GM21515 (cell line): ENCODE measurements at regions not wholly inside any gene's neighbourhood (a gene's known extent, or its start where the extent isn't known, plus 50 kb on each side); places are given as distances from the start of the nearest gene placed in this dataset.

ENCODE experiments used
- ATAC-seq: cut with Tn5 transposase; IDR thresholded peaks from one replicate; pipeline ENCODE4 v1.9.1; 2021; ENCODE audit not compliant: unreplicated experiment

DNA sequence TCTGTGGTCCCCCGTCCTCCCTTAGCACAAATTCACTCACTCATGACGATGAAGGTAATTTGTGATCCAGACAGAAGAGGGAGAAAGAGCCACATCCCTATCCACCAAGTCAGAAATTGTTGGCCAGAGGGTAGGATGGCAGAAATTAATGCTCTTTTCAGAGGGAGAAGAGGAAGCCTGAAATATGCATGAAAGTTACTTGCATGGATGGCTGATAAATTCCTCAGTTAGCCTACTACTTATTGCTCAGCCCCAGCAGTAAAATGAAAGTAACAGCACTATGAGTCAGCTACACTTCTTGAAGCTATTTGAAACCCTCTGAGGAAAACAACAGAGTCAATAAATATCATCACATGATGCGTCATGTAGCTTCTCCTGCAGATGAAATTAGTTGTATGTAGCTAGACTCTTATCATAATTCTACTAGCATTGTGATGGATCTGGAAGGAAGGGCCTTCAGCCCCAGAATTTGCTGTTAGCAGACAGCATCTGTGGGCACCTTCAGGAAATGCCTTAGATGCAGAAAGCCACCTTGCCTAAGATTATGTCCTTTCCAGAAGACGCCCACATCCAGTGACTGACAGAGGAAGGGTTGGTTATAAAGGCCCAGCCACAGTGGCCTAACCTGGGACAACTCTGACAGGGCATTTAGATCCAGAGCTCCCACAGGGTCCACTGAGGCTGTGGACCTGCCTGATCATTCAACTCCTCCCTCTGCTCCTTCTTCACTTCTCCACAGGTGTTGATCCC lies 81.2 kb upstream of the CCDC112 start:
- peak; percentile 67 for ATAC-seq

GRCh38 chr5:115375893-115376292 lies 79.4 kb upstream of the CCDC112 start:
- ATAC-seq = no peak

DNA sequence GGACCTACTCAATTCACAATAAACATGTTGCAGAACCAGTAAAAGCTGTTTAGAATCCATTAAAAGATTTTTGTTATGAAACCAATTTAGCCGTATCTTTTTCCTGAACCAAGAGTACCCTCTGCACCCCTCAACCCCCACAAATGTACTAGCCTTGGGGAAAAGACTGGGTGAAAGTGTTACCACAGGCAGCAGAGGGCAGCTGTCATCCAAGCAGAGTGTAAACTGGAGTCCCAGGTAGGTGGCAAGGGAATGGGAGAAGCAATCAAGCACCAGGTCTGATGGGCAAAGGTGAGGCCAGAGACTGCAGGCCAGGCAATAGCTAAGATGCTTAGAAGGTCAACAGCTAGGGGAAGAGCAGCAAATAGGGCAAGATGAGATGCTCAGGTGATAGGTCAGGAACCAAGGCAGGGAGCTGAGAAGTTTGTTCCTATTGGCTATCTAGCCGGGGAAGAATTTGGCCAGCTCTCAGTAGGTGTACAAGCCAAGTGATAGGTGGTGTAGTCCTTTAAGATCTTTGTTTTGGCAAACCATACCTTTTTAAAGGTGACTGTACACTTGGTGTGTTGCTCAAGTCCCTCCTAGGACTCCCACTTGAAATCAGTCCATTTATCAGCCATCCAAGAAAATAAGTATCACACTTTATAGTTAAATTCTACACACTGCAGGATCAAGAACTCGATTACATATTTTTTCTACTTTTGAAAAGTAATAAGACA lies 77.8 kb upstream of the CCDC112 start:
- no peak for ATAC-seq

DNA sequence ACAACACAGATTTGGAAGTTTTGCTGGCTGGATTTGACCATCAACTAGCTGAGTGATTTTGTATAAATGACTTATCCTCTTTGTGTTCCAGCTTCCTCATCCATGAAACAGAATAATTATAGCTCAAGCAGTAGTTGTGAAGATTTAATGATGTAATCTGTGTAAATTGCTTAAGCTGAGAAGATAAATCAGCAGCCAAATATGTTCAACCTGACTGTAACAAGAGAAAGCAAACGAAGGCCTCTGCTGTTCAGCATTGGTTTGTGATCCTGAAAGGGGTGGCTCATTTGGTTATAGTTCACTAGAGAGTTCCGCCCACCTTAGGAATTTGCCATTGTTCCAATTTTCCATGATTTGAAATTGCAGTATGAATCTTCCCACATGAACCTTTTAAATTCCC lies 75.7 kb upstream of the CCDC112 start:
- ATAC-seq = no peak

GRCh38 chr5:115369430-115370144 lies 73.1 kb upstream of the CCDC112 start:
- no peak for ATAC-seq

GRCh38 chr5:115366223-115366622 lies 69.8 kb upstream of the CCDC112 start:
- no peak for ATAC-seq

GRCh38 chr5:115363879-115364278 lies 67.4 kb upstream of the CCDC112 start:
- ATAC-seq = no peak

DNA sequence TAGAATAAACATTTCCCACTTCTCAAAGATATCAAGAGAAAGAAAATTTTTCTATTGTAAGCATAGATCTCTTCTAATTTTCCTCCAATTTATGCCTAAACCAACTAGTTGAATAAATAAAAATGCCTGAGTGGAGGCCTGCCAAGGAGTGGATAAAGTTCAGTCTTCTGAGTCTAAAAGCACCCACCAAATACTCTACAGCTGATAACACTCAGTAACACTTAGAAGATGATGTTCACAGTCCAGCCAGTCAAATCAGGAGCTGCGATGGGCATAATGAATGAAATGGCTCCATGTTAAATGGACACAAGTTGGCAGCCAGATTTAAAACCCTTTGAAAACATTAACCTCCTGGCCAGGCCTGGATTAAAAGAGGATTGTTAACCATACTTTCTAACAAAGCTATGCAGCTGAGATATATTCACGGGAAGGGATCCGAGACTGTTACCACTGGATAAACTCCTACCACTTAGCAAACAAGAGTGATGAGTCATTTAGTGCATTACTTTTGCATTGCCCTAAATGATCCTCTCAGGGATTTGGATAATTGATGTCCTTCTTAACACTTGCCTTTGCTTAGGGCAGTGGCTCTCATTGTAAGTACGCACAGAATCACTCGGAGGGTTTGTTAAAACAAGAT lies 63.7 kb upstream of the CCDC112 start:
- no peak for ATAC-seq

- ATAC-seq = no peak
Observed at GRCh38 chr5:115355767-115356381, 59.4 kb upstream of the CCDC112 start.

- ATAC-seq = no peak
Observed at GRCh38 chr5:115355095-115355494, 58.6 kb upstream of the CCDC112 start.

GRCh38 chr5:115354246-115354645 lies 57.8 kb upstream of the CCDC112 start:
- no peak for ATAC-seq

GRCh38 chr5:115352571-115352970 lies 56.1 kb upstream of the CCDC112 start:
- ATAC-seq = no peak

DNA sequence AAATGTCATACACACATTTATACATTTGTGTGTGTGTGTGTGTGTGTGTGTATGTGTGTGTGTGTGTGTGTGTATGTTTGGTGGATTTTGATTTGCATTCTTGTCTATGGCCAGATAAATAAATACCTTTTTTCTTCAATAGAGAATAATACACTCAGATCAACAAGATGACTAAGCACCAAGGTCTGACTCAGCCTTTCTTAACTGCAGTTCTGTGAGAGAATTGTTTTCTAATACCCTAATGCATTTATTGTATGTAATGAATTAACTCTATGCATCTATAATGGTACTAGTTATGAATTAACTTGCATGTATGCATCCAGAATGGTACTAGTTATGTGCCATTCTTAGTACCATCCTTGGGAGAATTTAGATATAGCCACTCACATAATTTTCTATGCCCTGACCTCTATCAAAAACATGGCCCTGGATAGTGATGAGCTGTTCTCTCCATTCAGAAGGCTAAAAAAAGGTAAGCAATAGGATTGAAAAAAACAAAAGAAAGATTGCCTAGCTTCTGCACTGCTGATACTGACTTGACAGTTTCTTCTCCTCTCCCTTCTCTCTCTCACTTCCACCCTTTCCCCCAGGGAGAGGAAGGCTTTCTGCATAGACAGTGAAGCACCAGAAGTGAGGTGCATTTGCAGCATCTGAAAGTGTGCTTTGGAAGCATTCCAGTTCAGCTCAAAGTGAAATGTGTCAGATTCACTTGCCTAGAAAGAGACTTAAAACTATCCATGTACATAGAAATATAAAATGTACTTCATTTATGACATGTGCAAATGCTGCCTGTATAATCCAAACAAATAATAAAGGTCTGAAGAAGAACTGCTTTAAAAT lies 55.1 kb upstream of the CCDC112 start:
- ATAC-seq = peak; percentile 54

DNA sequence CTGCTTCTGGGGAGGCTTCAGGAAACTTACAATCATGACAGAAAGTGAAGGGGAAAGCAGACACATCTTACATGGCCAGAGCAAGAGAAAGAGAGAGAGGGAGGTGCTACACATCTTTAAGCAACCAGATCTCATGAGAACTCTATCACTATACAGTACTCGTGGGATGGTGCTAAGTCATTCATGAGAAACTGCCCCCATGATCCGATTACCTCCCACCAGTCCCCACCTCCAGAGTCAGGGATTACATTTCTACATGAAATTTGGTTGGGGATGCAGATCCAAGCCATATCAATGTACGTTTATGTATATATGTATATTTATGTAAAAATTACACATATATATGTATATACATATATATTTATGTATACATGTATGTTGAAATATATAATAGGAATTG lies 54.4 kb upstream of the CCDC112 start:
- ATAC-seq = no peak

- no peak for ATAC-seq
Observed at GRCh38 chr5:115349001-115349817, 52.8 kb upstream of the CCDC112 start.

DNA sequence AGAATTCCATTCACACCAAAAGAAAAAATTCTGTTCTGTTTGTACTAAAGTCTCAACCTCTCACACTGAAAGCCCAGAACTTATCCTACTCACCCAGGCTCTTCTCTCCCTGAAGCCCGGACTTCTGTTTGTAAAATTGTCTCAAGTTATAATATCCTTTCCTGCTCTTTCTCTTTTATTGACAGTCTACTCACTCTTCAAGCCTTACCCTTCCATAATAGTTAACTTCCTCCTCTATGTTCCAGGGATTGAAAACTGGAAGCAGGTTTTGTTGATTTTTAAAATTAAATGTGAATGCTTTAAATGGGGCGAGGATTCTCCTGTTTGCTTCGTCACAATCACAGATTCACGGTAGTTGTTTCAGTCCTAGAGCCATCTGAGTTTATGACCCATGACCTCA lies 51.7 kb upstream of the CCDC112 start:
- ATAC-seq = no peak
